AG08395 (cell line): ENCODE measurements at regions not wholly inside any gene's neighbourhood (a gene's known extent, or its start where the extent isn't known, plus 50 kb on each side); places are given as distances from the start of the nearest gene placed in this dataset.

Experiments used
- DNase-seq: peaks from one replicate; pipeline ENCODE4 v3.0.0; 2012; ENCODE audit warnings: mixed read lengths, low spot score

DNA sequence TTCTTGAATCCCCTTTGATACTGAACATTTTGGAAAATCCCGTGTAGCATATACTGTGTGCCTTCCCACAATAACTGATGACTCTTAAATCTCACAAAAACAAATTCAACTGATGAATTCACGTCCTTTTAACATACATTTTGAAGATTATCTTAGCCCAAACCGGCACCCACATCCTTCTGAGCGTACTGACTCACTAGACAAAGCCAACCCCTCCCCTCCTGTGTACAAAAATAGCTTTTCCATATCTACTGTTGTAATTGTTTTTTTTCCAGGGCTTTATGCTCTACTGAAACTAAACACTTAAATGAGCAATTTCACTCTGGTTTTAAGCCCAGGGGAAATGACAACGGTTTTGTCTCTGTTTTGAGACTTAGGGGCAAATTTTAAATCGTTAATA is 109.4 kb upstream of the ATF7IP start:
- peak; percentile 27 for DNase-seq

DNA sequence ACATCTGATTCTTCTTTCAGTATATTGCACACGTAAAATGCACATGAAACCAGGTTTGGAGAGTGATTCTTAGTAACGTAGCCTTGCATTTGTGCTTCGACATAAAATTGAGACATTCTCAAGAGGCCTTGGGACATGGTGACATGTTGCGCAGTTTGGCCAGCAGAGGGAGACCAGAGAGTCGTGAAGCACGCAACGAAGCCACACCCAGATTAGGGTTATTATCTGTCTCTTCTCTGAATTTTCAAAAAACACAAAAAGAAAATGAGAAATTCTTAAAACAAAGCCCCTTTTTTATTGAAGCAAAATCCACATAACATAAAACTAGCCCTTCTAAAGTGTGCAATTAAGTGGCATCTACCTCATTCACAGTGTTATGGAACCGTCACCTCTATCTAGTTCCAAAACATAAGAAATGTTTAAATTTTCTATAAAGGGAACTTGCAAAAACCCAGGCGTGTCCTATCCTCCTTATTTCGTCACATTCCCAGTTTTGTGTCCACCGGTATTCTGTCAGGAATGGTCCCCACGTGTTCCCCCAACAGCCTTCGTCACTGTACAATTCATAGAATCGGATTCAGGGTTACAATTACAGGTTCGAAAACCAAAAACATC is 108.8 kb upstream of the ATF7IP start:
- peak; percentile 64 for DNase-seq

GRCh38 chr12:14257303-14257733 is 108.2 kb upstream of the ATF7IP start:
- no peak for DNase-seq

GRCh38 chr12:14257734-14258574 is 107.5 kb upstream of the ATF7IP start:
- peak; percentile 89 for DNase-seq

DNA sequence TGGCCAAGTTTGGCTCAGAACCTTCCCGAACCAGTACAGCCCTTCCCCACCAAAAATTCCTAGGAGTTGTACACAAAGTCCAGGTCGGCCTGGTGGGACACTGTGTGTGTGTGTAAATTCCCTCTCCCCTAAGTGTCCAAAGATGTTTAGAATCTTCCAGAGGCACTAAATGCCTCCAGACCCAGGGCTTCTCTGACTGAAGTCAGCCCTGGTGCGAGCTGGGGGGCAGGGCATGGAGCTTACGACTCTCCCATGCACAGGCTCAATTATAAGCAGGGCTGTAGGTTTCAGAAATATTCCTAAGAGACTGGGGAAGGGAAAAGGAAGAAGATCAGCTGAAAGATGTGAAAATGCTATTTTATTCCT is 106.9 kb upstream of the ATF7IP start:
- no peak for DNase-seq

- DNase-seq, result no peak
These were observed 105.9 kb upstream of the ATF7IP start for GRCh38 chr12:14259481-14260010.

DNA sequence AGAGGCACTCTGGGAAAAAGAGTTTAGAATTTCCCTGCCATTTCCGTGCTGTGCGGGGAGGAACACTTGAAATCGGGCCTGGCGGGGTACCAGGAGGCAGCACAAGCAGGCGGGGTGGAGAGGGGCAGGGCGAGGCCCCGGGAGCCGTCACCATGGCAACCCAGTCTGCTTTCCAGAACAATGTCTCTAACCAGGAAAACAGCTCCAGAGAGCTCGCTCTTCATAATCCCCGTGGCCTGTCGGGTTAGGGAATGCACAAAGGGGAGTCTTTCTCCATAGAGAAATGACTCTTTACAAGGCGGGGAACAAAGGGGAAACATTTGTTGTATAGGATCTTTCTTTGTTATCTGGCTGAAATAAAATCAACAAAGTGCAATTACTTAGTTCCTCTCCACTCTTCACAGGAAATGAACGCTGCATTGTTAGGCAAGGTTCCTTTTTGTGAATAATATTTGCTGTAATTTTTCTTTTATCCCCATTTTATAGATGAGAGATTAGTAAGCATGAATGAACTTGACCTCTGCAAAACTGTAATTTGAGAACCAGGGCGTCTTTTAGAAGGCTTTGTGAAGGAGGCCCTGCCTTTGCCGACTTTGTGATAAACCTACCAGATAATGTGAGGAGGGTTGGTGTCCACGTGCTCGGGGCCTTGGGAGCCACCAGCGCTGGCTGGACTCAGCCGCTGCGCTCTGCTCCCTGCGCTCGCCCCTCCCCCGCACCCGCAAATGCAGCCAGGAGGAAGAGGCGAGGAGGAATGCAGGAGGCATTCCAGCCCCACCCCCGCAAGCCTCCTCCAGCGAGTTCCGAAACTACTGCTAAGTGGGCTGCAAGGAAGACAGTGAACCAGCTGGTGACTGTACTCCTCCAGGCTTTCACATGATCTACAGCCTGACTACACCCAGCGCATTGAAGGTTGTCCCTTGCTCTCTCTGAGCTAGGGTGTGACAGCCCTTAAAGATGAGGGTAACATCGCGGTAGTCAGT is 105.2 kb upstream of the ATF7IP start:
- peak; percentile 87 for DNase-seq

- no peak for DNase-seq
These were observed 104.4 kb upstream of the ATF7IP start for GRCh38 chr12:14261096-14261495.

- no peak for DNase-seq
These were observed 103.6 kb upstream of the ATF7IP start for GRCh38 chr12:14261861-14262260.

DNA sequence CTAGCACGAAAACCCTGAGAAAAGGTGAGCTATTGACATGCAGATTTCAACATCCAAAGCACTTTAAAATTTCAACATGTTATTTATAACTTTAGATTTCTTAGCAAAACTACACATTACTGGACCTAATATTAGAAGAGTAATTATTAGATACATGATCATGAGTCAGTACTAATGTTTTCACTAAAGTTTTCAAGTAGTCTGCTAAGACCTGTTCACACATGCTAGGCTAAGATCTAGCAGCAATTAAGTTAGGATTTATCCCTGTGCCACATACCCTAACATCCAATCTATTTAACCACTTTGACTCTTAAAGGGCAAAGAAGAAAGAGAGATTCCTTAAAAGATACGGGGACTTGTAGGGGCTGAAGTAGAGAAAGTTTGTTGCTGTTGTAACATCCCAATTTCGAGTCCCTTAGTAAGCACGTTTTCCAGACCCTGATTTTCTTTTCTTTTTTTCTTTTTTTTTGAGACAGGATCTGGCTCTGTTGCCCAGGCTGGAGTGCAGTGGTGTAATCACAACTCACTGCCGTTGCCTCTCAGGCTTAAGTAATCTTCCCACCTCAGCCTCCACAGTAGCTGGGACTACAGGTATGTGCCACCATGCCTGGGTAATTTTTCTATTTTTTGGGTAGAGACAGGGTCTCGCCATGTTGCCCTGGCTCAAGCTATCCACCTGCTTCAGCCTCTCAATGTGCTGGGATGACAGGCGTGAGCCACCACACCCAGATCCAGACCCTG is 102.5 kb upstream of the ATF7IP start:
- no peak for DNase-seq

DNA sequence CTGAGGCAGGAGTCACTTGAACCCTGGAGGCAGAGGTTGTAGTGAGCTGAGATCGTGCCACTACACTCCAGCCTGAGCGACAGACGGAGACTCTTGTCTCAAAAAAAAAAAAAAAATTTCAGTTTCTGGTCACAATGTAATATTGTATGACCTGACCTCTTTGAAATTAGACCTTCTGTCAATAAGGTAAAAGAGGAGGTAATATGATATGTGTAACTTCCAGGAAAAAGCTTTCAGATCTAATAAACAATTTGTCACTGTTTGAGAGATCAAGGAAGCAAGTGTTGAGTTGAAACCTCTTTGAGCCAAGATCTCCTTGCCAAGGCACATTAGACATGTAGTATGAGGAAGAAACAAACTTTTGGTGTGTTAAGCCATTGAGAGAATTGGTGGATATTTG is 101.7 kb upstream of the ATF7IP start:
- no peak for DNase-seq

DNA sequence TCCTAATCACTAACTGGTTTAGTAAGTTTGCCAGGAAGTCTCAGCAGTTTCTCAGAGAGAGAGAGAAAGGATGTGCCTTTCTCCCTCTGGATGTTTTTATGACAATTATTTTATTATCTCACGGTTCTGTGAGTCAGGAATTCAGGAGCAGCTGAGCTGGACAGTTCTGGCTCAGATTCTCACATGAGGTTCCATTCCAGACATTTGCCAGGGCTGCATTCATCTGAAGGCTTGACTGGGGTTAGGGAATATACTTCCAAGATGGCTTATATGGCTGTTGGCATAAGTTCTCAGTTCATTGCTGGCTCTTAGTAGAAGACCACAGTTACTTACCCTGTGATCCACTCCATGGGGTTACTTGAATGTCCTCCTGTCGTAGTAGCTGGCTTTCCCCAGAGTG is 101.2 kb upstream of the ATF7IP start:
- no peak for DNase-seq

- DNase-seq, result no peak
These were observed 100.7 kb upstream of the ATF7IP start for GRCh38 chr12:14264778-14265177.

DNA sequence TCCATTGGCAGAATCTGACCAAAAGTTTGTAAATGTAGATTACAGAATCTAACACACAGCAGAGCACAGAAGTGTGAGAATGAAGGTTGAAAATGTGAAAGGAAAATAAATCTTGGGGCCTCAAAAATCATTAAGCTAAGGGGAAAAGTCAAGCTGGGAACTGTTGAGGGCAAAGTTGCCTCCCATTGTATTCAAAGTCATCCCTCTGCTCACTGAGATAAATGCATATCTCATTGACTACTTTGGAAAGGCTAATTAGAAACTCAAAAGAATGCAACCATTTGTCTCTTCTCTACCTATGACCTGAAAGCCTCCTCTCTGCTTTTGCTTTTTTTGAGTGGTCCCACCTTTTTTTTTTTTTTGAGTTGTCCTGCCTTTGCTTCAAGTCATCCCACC is 97.4 kb upstream of the ATF7IP start:
- no peak for DNase-seq

DNA sequence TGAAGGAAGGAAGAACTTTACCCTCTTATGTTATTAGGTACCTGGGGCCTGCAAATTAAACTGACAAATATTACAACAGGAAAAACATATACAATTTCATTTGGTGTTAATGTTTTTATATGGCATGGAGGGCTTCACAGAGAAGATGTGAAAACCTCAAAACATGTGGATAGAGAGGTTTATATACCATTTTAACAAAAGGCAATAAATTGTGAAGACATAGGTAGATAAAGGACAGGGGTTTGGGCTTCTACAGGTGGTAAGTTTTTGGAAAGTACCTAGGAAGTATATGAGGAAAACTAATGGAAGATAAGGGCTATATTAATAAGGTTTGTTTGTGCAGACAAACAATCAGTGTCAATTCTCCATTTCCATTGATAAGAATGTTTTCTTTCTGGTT is 95.1 kb upstream of the ATF7IP start:
- DNase-seq, result no peak

GRCh38 chr12:14272956-14273912 is 92.2 kb upstream of the ATF7IP start:
- DNase-seq, result no peak

DNA sequence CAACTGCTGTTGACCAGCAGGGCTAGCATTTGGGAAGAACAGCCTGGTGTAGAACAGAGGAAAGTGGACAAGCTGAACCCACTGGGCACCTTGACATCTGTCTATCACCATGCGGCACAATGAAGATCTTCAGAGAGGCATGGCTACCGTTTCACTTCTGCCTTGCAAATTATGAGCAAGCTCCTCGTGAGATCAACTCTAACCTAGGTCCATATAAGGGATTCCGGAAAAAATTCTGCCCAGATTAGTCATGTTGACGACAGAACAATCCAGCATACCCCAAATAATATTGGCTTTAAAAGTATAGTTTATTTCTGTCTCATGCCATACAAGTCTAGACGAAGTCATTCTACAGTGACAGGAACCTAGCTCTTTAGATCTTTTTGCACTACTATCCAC is 91.6 kb upstream of the ATF7IP start:
- DNase-seq, result no peak

DNA sequence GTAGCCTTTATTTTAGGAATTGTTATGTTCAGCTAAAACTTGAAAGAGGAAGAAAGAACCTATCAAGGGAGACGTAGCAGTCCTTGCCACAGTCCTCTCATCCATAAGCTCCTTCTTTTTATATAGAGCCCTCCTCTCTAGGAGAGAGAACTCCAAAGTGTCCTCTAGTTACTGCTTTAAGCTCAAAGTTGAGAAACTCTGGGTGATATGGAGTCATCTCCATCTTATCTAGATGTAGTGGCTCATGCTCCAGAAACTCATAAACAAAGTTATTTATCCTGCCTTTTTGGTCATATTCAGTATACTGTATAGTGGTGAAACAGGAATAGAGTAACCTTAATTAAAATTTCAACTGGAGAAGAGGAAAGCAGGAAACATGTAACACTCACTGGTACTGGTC is 90.4 kb upstream of the ATF7IP start:
- DNase-seq, result no peak

DNA sequence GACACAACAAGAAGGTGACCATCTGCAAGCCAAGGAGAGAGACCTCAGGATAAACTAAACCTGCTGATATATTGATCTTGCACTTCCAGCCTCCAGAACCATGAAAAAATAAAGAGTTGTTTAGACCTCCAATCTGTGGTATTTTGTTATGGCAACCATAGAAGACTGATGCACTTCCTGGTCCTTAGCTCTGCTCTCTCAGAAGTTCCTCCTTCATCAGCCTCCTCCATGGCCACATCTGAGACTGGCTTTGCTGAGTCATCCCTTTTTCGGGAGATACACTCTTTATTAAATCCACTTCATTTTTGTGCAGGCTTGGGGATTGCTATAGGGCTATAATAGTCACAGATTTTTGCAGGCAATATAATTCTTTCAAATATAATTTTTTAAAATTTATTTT is 89.6 kb upstream of the ATF7IP start:
- DNase-seq, result no peak

DNA sequence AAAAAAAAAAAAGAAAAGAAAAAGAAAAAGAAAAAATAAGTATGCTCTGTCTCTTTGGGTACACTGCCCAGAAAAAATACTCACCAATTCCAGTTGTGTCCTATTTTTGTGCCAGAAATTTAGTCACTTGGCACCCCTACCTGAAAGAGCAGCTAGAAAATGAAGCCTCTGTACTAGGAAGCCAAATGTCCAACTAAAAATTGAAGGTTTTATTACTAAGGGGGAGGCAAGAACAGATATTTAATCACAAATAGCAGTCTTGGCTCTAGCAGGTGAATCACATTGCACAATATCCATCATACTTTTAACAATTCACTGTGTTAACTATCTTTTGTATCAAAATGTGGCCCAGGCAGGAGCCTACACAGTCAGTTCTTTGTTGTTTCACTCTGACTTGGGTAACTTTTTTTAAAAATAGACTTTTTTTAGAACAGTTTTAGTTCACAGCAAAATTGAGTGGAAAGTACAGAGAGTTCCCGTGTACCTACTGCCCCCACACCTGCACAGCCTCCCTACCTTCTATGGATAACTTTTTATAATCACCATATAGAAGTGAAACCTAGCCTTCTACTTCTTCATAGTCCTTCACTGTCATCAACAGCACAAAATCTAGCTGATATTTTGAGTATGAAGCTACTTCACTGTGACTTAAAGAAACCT is 87.1 kb upstream of the ATF7IP start:
- DNase-seq, result no peak
